M059J (cell line): ENCODE measurements at regions not wholly inside any gene's neighbourhood (a gene's known extent, or its start where the extent isn't known, plus 50 kb on each side); places are given as distances from the start of the nearest gene placed in this dataset.
"Not testable (repeated sequence)": the region's sequence is repeated elsewhere in the genome, so short reads cannot be mapped to it uniquely, and the experiment has no call there.

Experiments
- DNase-seq: peaks from one replicate; pipeline ENCODE4 v3.0.0-alpha.2; 2012; ENCODE audit warnings: low read depth

DNA sequence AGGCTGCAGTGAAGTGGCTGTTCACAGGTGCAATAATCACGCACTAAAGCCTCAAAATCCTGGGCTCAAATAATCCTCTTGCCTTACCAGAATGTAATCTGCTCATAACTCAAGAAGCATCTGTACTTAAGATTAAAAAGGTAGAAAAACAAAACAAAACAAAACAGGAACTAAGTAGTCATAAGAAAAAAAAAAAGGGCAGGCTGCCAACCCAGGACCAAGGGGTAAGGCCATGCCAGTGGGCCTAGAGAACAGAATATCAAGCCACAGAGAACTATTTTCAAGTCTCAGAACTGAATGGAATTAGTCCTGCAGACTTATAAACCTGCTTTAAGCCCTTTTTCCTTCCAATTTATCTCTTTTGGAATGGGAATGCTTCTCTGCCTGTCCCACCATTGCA lies 64.8 kb upstream of the TBC1D3K start:
- no peak for DNase-seq

DNA sequence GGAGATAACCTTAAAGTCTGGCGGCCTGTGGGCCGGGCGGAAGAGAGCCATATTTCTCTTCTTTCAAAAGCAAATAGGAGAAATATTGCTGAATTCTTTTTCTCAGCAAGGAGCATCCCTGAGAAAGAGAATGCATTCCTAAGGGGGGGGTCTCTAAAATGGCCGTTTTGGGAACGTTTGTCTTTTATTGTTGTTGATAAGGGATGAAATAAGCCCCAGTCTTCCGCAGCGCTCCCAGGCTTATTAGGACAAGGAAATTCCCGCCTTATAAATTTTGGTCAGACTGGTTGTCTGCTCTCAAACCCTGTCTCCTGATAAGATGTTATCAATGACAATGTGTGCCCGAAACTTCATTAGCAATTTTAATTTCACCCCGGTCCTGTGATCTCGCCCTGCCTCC lies 65.8 kb upstream of the TBC1D3K start:
- not testable (repeated sequence) for DNase-seq

DNA sequence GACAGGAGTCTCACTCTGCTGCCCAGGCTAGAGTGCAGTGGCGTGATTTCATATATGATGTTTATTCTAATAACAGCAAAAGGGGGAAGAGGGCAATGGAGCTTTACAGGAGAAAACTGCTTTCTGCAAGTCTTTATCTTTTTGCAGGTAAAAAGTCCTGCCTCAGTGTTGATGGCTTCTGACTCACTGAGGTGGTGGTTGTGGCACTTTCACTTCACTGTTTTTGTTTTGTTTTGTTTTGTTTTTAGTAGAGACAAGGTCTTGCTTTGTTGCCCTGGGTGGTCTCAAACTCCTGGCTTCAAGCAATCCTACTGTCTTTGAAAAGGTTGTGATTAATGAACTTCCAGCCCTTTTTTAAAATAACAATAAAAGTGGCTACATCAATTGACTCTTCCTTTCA lies 68.0 kb upstream of the TBC1D3K start:
- no peak for DNase-seq

DNA sequence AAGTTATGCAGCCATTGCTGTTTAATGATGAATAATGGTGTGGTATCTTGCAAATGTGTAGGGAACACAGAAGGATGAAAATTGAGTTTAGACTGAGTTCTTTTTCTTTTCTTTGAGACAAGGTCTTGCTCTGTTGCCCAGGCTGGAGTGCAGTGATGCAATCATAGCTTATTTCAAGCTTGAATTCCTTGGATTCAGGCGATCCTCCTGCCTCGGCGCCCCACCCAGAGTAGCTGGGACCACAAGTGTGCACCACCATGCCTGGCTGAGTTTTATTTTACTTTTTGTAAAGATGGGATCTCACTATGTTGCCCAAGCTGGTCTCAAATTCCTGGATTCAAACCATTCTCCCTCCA lies 74.6 kb upstream of the TBC1D3K start:
- DNase-seq, result no peak

DNA sequence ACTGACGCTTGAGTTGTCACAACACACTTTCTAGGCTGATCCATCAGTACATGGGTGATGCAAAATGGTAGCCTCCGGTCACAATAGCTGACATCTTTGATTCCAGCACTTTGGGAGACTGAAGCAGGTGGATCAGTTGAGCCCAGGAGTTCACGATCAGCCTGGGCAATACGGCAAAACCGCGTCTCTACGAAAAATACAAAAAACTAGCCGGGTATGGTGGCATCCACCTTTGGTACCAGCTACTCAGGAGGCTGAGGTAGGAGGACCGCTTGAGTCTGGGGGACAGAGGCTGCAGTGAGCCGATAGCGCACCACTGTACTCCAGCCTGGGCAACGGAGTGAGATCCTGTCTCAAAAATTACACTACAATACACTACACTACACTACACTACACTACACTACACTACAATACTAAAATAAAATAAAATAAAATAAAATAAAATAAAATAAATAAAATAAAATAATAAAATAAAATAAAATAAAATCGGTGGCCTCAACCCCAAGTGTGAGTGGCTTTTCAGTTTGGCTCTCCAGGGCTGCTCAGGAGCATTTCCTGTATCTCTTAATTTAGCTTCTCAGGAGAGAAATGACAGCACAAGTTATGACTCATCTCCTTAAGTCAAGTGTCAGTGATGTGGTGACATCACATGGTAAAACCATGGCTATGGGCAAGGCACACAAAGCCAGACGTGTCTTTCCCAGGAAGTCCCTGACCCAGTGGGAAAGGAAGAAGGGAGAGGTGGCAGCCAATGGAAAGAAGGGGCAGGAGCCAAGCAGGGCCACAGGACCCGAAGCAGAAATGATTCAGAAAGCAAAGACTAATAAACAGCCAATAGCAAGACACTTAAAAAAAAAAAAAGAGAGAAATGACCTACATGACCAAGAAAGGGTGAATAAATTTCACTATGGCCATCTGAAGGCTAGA lies 75.3 kb upstream of the TBC1D3K start:
- peak; percentile 97 for DNase-seq

DNA sequence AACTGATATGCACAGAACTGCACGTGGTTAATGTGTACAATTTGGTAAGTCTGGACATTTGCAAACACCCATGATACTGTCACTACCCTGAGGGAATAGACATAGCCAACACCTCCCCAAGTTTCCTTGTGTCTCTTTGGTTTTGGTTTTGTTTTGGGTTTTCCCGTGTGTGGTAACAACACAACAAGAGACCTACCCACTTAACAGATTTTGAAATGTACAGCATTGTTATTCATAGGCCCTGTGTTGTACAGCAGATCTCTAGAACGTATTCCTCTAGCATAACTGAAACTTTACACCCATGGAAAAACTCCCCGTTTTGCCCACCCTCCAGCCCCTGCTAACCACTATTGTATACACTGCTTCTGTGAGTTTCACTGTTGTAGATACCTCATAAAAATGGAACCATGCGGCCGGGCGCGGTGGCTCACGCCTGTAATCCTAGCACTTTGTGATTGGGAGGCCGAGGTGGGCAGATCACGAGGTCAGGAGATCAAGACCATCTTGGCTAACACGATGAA lies 76.3 kb upstream of the TBC1D3K start:
- no peak for DNase-seq

DNA sequence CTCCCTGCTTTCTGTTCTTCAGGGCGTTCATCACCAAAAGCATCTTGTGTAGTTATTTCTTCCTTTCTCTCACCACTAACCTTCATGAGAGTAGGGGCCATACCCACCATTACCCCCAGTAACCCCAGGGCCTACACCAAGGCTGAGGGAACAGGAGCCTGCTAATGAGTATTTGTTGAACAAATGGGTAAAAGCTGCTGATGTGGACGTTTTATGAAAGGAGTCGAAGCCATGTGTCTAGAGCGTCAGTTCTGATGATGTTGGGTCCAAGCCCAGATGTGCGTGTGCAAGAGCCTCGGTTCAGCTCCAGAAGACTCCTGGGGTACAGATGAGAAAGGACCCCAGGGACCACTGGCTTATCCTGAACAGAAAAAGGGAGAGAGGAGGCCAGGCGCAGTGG lies 77.1 kb upstream of the TBC1D3K start:
- no peak for DNase-seq

DNA sequence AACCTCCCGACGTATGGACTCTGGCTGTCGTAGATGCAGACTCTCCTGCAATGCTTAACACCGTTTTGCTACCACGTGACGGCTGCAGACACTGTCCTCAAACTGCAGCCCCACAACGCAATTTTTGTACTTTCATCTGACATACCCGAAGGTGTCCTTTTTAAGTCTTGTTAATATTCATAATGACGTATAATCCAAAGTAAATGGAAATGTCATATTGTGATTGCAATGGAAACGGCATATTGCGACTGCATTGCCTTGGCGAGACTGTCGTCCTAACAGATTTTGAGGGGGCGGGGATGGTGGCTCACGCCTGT lies 79.3 kb upstream of the TBC1D3K start:
- DNase-seq, result no peak

DNA sequence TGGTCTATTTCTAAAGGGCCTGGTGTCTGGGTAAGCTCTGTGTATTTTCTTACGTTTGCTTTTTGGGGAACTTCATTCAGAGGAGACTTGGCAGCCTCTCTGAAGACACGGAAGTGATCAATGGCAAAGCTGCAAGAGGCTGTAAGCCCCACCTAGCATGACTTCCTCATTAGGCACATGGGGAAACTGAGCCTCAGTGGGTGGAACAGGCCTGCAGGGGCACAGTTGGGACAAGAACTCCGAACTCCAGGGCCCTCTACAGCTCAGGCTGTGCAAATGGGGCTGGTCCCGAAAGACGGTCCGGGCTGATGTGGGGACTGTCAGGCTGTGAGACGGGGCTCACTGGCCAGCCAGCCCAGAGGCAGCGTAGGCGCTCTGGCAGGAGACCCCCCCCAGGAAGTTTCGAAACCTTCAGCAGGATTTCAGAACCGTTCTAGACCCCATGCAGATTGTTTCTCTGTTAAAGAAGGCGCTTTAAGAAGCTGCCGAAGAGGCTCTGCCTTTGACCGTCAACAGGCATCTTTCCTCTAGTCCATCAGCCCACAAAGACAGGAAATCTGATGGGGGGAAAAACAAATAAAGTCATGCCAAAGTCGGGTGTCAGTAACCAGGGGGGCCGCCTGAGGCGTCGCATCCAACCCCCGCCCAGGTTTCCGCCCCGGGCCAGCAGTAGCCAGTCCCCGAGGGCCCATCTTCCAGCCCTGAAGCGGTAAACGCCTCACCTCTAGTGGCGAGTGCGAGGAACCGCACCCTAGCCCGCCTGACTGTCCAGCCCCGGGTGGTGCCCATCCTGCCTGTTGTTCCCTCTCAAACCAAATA lies 79.8 kb upstream of the TBC1D3K start:
- DNase-seq, result no peak

DNA sequence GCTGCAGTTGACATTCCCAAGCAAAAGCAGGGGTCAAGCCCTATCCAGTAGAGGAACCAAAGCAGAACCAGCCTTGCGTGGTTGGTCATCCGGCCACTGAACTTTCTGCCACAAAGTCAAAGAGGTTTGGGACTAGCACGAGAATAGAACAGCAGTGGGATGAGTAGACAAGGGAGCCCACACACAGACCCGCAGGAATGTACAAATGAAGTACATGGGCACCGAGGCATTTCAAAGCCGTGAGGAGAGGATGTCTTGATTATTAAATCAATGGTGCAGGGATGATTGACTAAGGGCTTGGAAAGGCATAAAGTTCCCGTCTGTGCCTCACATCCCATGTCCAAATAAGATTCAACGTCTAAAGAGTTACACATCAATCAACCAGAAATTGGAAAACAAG lies 81.8 kb upstream of the TBC1D3K start:
- no peak for DNase-seq

DNA sequence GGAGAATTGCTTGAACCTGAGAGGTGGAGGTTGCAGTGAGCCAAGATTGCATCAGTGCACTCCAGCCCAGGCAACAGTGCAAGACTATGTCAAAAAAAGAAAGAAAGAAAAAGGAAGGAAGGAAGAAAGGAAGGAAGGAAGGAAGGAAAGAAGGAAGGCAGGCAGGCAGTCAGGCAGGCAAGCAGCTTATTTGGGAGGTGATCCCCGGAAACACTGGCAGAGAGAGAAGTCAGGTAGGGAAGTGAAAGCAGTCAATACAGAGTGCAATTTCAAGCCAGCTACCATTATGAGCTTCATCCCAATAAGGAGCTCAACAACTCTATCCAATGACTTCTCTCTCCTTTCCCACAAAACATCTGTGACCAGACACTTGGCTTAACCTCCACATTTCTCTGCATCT lies 83.0 kb upstream of the TBC1D3K start:
- DNase-seq, result no peak

DNA sequence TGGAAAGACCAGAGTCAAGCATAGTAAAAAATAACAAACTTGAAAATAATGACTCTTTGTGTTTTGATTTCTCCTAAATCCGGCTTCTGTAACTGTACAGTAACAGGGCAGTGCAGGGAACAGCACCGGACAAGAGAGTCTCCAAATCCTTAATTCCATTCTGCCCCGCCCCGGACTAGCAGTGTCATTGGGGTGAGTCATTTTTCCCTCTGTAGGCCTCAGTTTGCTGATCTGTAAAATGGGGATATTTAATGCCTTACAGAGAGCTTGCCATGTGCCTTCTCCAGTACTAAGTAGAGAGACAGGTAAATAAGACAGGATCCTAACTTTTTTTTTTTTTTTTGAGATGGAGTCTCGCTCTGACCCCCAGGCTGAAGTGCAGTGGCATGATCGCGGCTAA lies 83.6 kb upstream of the TBC1D3K start:
- no peak for DNase-seq

DNA sequence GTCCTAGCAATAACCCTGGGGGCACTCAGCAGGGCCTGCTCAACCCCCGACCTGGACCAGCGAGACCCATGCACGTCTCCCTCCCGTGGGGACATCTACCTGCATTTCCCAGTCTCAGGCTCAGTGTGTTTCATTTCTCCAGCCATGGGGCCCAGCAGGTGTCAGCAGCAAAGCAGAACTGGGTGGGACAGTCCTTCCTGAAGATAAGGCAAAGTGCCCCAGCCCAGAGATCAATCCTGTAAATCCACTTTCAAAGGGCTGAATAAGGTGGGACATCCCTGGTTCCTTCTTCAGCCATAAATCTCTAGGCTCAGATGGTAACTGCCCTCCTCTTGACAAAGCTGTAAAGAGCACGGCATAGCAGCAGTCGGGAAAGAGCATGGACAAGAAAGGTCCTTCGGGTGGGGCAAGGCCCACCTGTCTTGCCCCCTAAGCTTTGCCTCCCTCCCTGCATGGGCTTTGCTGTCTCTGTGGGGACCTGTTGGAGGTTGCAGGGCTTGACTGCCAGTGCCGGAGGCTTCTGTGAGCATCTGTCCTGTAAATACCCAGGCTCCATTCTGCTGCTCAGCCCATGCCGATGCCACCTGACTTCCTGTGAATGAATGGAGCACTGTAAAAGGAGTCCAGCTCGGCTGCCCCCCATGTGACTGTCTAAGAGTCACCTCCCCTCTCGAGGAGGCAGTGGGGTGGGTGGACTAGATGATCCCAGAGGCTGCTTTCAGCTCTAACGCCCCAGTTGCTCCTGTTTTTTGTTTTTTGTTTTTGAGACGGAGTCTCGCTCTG lies 84.8 kb upstream of the TBC1D3K start:
- DNase-seq, result no peak

DNA sequence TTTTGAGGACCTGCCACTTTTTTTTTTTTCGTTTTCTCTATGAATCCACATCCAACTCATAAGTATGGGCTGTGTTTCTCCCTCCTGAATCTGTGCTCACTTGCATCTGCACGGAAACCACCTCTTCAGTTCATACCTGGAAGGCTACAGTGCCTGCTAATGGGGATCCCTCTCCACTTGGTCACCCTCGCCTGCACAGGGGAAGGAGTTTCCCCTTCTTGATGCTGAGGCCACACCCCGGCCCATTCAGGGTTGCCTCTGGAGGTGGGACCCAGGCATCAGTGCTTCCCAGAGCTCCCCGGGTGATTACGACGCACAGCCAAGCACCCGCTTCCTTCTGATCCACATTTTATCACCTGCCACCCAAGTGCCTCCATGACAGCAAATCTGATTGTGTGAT lies 85.9 kb upstream of the TBC1D3K start:
- no peak for DNase-seq

DNA sequence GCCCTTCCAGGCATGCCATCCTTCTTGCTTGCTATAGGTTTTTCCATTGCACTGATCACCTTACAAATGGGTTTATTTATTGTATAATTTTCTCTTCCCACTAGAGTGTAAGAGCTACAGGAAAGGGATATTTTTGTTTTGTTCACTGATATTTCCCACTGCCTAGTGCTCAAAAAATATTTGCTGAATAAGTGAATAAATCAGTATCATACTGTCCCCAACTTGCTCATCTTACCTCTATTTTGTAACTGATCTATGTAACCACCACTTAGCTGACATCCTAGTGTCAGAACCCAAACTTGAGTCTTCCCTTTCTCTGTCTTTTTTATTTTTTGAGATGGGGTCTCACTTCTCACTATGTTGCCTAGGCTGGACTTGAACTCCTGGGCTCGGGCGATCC lies 87.6 kb upstream of the TBC1D3K start:
- DNase-seq, result no peak

DNA sequence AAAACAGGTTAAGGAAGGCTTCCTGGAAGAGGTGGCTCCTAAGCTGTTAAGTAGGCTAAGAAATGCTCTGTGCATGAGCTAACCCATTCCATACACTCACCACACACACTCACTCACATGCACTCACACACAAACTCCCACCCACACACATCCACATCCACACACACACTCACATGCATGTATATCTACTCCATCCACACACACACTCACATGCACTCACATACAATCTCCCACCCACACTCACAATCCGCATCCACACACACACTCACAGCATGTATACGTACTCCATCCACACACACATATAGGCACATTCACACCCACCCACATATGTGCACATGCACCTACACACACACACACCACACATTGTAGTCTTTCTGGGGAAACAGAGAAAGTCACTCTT lies 89.3 kb upstream of the HNF1B start:
- no peak for DNase-seq

DNA sequence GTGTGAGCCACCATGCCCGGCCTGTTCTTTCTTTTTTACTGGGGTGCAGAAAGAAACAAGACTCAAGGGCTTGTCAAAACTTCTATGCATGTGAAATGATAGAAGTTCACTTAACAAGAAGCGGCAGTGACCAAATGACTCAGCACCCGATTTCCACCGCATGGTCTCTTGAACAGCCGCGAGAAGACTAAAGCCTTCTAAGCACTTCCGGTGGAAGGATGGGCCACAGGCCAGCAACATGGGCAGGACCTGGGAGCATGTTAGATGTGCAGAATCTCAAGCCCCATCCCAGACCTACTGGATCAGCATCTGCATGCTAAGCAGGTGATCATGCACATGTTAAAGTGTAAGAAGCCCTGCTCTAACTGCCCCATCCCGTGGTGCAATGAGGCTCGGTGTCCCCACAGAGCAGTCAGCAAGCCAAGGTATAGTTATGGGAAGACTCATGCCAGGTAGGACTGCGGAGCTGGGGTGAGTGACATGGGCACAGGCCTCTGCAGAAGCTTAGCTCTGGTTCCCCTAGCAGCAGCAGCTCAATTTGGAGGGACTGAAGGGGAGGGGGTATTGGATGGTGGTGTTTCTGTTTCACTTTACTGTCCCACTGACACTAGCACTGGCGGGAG lies 88.5 kb upstream of the HNF1B start:
- peak; percentile 27 for DNase-seq

DNA sequence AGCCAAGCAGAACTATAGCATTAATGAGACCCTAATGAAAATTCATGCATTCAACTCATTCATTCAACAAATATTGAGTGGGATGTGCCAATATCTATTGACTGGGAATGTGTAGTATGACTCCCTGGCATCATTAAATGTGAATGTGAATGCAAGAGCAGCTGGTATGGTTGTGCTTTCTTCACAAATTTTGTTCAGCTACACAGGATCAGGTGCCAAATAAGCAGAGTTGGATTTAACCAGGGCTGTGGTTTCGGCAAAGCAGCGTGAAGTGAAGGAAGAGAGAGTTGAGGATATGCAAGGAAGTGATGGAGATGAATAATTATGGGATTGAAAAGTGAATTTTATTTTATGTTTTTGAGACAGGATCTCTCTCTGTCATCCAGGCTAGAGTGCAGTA lies 87.1 kb upstream of the HNF1B start:
- DNase-seq, result no peak

DNA sequence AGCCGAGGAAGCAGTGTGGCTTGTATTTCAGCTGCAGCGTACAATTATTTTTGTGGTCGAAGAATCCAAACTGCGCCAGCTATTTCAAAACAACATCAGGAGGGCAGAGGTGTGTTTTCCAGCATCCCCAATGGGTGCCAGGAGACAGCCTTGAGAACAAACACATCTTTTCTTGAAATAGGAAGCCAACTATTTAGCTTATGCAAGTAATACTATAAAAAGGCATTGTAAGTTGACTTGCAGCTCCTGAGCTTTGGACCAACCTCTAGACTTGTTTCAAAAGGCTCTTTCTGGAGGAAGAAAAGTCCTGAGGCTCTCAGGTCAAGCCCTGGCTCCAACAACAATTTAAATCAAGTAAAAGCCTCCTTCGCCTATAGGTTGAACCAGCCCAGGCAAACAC lies 86.6 kb upstream of the HNF1B start:
- no peak for DNase-seq

DNA sequence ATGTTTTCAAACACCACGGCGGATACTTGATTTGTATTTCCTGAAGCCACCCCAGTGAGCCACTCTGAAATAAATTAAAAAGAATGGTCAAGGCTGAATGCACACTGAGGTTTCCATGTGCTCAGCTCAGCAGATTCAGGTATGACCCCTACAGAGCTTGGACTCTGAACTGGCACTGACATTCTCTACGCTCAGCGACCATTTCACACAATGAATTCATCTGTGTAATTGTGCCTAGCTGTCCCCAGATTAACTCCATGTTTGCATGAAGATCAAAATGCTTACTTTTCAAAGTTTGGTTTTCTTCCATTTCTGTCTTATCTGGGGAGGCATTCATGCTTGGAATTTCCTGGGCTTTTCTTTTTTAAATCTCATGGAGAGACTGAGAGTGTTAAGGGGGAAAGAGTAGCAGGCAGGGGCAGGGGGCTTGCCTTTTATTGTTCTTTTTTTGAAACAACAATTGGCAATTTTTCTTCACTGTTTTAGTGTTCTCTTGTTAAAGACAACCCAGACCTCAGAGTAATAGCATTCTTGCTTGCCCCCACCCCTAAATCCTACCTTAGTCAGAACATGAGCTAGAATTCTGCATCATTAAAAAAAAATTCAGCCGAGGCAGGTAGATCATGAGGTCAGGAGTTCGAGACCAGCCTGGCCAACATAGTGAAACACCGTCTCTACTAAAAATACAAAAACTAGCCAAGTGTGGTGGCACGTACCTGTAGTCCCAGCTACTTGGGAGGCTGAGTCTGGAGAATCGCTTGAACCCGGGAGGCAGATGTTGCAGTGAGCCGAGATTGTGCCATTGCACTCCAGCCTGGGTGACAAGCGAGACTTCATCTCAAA lies 85.5 kb upstream of the HNF1B start:
- DNase-seq, result no peak

DNA sequence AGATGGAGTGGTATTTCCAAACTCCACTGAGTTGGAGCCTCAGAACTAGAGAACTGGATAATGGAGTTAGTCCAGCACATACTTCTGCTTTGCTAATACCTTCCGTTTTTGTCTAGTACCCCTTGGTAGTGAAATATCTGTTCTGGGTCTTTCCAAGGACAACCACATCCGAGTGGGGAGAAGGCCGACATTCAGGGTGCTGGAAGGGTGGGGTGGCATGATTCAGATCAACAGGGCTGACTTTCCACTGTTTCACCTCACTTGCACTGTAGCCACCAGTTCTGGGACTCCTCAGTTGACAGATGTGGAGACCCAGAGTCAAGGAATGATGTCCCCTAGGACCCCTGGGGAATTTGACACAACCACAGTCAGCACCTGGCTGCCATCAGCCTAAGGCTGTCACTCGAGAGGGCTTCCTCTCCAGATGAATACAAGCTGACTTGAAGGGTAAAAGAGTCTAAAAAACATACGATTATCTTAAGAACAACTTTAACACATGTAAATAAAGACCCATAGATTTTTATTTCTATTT lies 84.8 kb upstream of the HNF1B start:
- no peak for DNase-seq
